BE2C (cell line): ENCODE measurements at regions not wholly inside any gene's neighbourhood (a gene's known extent, or its start where the extent isn't known, plus 50 kb on each side); places are given as distances from the start of the nearest gene placed in this dataset.

ENCODE experiments used
- DNase-seq: peaks from one replicate; pipeline ENCODE4 v3.0.0-alpha.2; 2020
- H3K27me3 ChIP-seq: fragments of 250-450 bp; sonication (Bioruptor Pico); 2 replicates; pipeline ENCODE4 v1.5.1; 2020; ENCODE audit warnings: mild to moderate bottlenecking
- H3K36me3 ChIP-seq: fragments of 250-450 bp; sonication (Bioruptor Pico); 2 replicates; pipeline ENCODE4 v1.5.1; 2020; ENCODE audit warnings: mild to moderate bottlenecking
- H3K4me1 ChIP-seq: fragments of 250-450 bp; sonication (Bioruptor Pico); 2 replicates; pipeline ENCODE4 v1.5.1; 2020
- H3K4me3 ChIP-seq: 2 replicates; pipeline ENCODE4 v1.5.1; 2011; ENCODE audit warnings: low read depth, low read length
- H3K9me3 ChIP-seq: fragments of 250-450 bp; sonication (Bioruptor Pico); 2 replicates; pipeline ENCODE4 v1.5.1; 2020
- CTCF ChIP-seq: IDR thresholded peaks from 2 replicates; pipeline ENCODE4 v1.5.1; 2012; ENCODE audit warnings: mild to moderate bottlenecking, low read depth, low read length

- no peaks in the 10 kb centered on the region for H3K36me3 ChIP-seq
- H3K4me1 ChIP-seq = no peaks in the 10 kb centered on the region
- H3K9me3 ChIP-seq = no peaks in the 10 kb centered on the region
- no peaks in the 10 kb centered on the region for H3K27me3 ChIP-seq
- no peak for TF ChIP-seq CTCF
- H3K4me3 ChIP-seq = no peak overlapping the region
- no peak for DNase-seq
Observed at GRCh38 chr16:65947951-65948350, 418.5 kb upstream of the CDH5 start.

- Histone ChIP-seq H3K4me1 (no peaks in the 10 kb centered on the region), H3K36me3 (no peaks in the 10 kb centered on the region), H3K27me3 (no peaks in the 10 kb centered on the region), H3K4me3 (no peak overlapping the region), H3K9me3 (no peaks in the 10 kb centered on the region)
- DNase-seq = no peak
- no peak for TF ChIP-seq CTCF
Observed at GRCh38 chr16:65945493-65945892, 421.0 kb upstream of the CDH5 start.

- TF ChIP-seq CTCF = no peak
Observed at GRCh38 chr16:65944361-65944760, 422.1 kb upstream of the CDH5 start.

GRCh38 chr16:65940711-65941110 is 425.8 kb upstream of the CDH5 start:
- Histone ChIP-seq H3K36me3 (no peaks in the 10 kb centered on the region), H3K4me1 (no peaks in the 10 kb centered on the region), H3K9me3 (no peaks in the 10 kb centered on the region), H3K4me3 (no peak overlapping the region), H3K27me3 (no peaks in the 10 kb centered on the region)
- no peak for TF ChIP-seq CTCF
- no peak for DNase-seq

More at GRCh38 chr16:65944361-65944760, 422.1 kb upstream of the CDH5 start:
- DNase-seq = no peak
- Histone ChIP-seq H3K4me3 (no peak overlapping the region), H3K9me3 (no peaks in the 10 kb centered on the region), H3K4me1 (no peaks in the 10 kb centered on the region), H3K36me3 (no peaks in the 10 kb centered on the region), H3K27me3 (no peaks in the 10 kb centered on the region)

- Histone ChIP-seq H3K4me1 (no peaks in the 10 kb centered on the region), H3K4me3 (no peak overlapping the region), H3K36me3 (no peaks in the 10 kb centered on the region), H3K9me3 (no peaks in the 10 kb centered on the region), H3K27me3 (no peaks in the 10 kb centered on the region)
- no peak for TF ChIP-seq CTCF
- DNase-seq = no peak
Observed at GRCh38 chr16:65938083-65938482, 428.4 kb upstream of the CDH5 start.

GRCh38 chr16:65937455-65937854 is 429.0 kb upstream of the CDH5 start:
- Histone ChIP-seq H3K9me3 (no peaks in the 10 kb centered on the region), H3K27me3 (no peaks in the 10 kb centered on the region), H3K4me1 (no peaks in the 10 kb centered on the region), H3K36me3 (no peaks in the 10 kb centered on the region), H3K4me3 (no peak overlapping the region)
- TF ChIP-seq CTCF = no peak
- no peak for DNase-seq
